OCI-LY3 (cell line): ENCODE measurements at regions not wholly inside any gene's neighbourhood (a gene's known extent, or its start where the extent isn't known, plus 50 kb on each side); places are given as distances from the start of the nearest gene placed in this dataset.

Experiments used
- H2AFZ ChIP-seq: fragments of 200-600, 300-600 bp; shearing (Covaris generic); 2 replicates; pipeline ENCODE4 v1.6.0; 2014; ENCODE audit warnings: antibody characterized with exemption, low read depth, low read length
- H3K27ac ChIP-seq: fragments of 200-600, 300-600 bp; sonication (generic); 2 replicates; pipeline ENCODE4 v1.5.1; 2014; ENCODE audit warnings: mild to moderate bottlenecking, low read length, moderate library complexity, mixed read lengths
- H3K27me3 ChIP-seq: fragments of 200-600, 300-600 bp; sonication (generic); 2 replicates; pipeline ENCODE4 v1.6.1; 2014; ENCODE audit warnings: low read depth, low read length, mixed read lengths
- H3K36me3 ChIP-seq: fragments of 200-600, 300-600 bp; sonication (generic); replicated peaks from 2 replicates; pipeline ENCODE3; 2014; ENCODE audit warnings: low read depth, low read length, mixed read lengths
- H3K4me1 ChIP-seq: fragments of 300-600, 200-600 bp; sonication (generic); 2 replicates; pipeline ENCODE4 v1.6.1; 2014; ENCODE audit warnings: low read length, mixed read lengths
- H3K4me2 ChIP-seq: fragments of 200-600, 300-600 bp; sonication (generic); 2 replicates; pipeline ENCODE4 v1.6.1; 2014; ENCODE audit warnings: low read length, mixed read lengths
- H3K4me3 ChIP-seq: fragments of 300-600, 200-600 bp; sonication (generic); 2 replicates; pipeline ENCODE4 v1.5.1; 2014; ENCODE audit warnings: antibody characterized with exemption, mild to moderate bottlenecking, low read length, moderate library complexity
- H3K79me2 ChIP-seq: fragments of 300-600, 200-600 bp; shearing (Covaris generic); 2 replicates; pipeline ENCODE4 v1.6.1; 2014; ENCODE audit warnings: mild to moderate bottlenecking, low read length, mixed read lengths
- H3K9ac ChIP-seq: fragments of 300-600, 200-600 bp; shearing (Covaris generic); 2 replicates; pipeline ENCODE4 v1.6.0; 2014; ENCODE audit warnings: mild to moderate bottlenecking, low read length, moderate library complexity
- H3K9me3 ChIP-seq: fragments of 200-600, 300-600 bp; shearing (Covaris generic); 2 replicates; pipeline ENCODE4 v1.6.1; 2014; ENCODE audit warnings: low read length, mixed read lengths; ENCODE audit not compliant: insufficient read depth
- H4K20me1 ChIP-seq: fragments of 200-600, 300-600 bp; sonication (generic); 2 replicates; pipeline ENCODE4 v1.6.1; 2016; ENCODE audit warnings: low read length, mixed read lengths; ENCODE audit not compliant: insufficient read depth
- EZH2phosphoT487 ChIP-seq: fragments of 200-600 bp; shearing (Covaris generic); IDR thresholded peaks from 2 replicates; pipeline ENCODE4 v1.6.1; 2018; ENCODE audit warnings: antibody characterized with exemption, mixed run types, low read depth
- TF ChIP-seq, protein P1 (sequence below): fragments of 200-600, 300-600 bp; sonication (generic); IDR thresholded peaks from 2 replicates; pipeline ENCODE4 v1.5.1; 2014; ENCODE audit warnings: antibody characterized with exemption, low read length, low read depth

DNA sequence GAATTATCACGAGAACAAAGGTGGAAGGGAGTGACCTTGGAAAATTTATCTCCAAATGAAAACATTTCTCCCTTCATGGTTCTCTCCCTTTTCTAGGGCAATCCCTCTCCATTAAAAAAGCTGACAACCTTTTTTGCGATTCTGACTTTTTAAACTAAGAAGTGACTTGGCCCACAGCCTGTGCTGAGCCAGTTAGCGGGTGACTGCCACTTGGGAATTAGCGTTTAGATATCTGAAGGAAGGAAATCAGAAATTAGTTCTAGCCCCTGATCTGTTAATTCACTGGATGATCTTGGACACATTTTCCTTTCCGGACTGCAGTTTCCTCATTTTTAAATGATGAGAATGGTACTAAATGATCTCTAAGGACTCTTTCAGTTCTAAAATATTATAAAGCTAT, 245.0 kb downstream of the FBXO8 start:
- H3K9ac ChIP-seq = no peak overlapping the region
- TF ChIP-seq, protein P1, sequence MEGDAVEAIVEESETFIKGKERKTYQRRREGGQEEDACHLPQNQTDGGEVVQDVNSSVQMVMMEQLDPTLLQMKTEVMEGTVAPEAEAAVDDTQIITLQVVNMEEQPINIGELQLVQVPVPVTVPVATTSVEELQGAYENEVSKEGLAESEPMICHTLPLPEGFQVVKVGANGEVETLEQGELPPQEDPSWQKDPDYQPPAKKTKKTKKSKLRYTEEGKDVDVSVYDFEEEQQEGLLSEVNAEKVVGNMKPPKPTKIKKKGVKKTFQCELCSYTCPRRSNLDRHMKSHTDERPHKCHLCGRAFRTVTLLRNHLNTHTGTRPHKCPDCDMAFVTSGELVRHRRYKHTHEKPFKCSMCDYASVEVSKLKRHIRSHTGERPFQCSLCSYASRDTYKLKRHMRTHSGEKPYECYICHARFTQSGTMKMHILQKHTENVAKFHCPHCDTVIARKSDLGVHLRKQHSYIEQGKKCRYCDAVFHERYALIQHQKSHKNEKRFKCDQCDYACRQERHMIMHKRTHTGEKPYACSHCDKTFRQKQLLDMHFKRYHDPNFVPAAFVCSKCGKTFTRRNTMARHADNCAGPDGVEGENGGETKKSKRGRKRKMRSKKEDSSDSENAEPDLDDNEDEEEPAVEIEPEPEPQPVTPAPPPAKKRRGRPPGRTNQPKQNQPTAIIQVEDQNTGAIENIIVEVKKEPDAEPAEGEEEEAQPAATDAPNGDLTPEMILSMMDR = no peak
- no peak for TF ChIP-seq EZH2phosphoT487
- no peak overlapping the region for H3K27ac ChIP-seq
- no peaks in the 10 kb centered on the region for H4K20me1 ChIP-seq
- no peaks in the 10 kb centered on the region for H3K79me2 ChIP-seq
- peaks cover 7% of the 10 kb centered on the region; the same call in 1 of the 2 replicates for H3K4me1 ChIP-seq
- H3K36me3 ChIP-seq = no peaks in the 10 kb centered on the region
- no peaks in the 10 kb centered on the region for H3K27me3 ChIP-seq
- no peak overlapping the region for H3K4me2 ChIP-seq
- no peaks in the 10 kb centered on the region for H3K9me3 ChIP-seq
- no peak overlapping the region for H3K4me3 ChIP-seq
- no peak overlapping the region for H2AFZ ChIP-seq

DNA sequence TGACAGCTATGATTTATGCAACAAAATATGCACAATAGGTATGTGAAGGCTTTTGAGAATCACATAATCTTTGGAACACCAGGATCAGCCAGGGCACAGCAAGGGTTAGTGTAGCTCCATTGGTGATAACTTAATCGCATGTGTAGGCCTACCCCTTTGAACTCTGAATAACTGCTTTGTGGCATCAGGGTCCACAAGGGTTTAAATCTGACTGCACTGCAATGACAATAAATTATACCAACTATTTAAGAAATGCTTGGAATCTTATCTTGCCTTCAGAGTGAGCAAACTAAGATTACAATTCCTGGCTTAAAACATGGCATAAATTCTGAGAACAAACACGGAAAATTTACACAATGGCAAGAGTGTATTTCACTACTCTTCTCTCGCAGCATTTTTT, 245.8 kb downstream of the FBXO8 start:
- Histone ChIP-seq H3K79me2 (no peaks in the 10 kb centered on the region), H3K27ac (no peak overlapping the region), H3K9ac (no peak overlapping the region), H3K4me1 (peaks cover 7% of the 10 kb centered on the region; the same call in 1 of the 2 replicates), H3K9me3 (no peaks in the 10 kb centered on the region), H2AFZ (no peak overlapping the region), H3K36me3 (no peaks in the 10 kb centered on the region), H3K27me3 (no peaks in the 10 kb centered on the region), H3K4me2 (no peak overlapping the region), H3K4me3 (no peak overlapping the region), H4K20me1 (no peaks in the 10 kb centered on the region)
- TF ChIP-seq, protein P1 = no peak
- no peak for TF ChIP-seq EZH2phosphoT487

DNA sequence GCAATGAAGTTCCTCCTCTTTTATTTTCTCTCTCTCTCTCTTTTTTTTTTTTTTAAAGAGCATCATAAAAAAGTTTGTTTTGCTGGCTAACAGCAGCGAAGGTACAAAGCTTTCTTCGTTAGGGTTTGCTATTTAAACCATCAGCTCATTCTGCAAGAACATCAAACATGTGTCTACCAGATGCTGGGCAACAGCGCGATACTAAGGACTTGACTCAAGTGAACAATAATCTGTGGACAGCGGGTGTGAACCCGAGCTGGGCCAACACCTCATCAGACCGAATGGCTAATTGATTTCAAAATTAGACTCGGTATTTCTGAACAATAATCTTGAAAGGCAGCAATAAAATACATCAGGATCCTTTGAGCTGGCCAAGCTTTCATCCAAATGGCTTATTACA, 246.4 kb downstream of the FBXO8 start:
- Histone ChIP-seq H2AFZ (no peak overlapping the region), H4K20me1 (no peaks in the 10 kb centered on the region), H3K79me2 (no peaks in the 10 kb centered on the region), H3K27me3 (no peaks in the 10 kb centered on the region), H3K27ac (no peak overlapping the region), H3K9me3 (no peaks in the 10 kb centered on the region), H3K4me3 (no peak overlapping the region), H3K36me3 (no peaks in the 10 kb centered on the region), H3K4me2 (no peak overlapping the region), H3K4me1 (peaks cover 7% of the 10 kb centered on the region; the same call in 1 of the 2 replicates), H3K9ac (no peak overlapping the region)
- TF ChIP-seq, protein P1 = no peak
- TF ChIP-seq EZH2phosphoT487 = no peak

DNA sequence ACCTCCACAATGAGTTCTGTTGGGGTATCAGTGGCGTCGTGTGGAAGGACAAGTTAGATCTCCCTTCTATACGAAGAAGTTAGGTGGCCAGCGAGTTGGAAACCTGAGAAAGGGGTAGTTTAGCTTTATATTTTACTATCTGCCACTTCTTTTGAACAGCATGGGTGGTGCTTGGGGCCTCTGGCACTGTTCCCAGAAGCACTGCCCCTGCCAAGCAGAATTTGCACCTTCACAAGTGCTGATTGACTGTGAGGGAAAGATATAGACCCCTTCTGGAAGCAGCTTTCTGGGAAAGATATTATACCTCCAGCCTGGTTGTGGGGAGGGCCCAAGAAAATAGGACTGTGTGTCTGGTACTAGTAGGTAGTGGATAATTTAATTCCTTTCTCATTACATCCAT, 246.9 kb downstream of the FBXO8 start:
- no peak overlapping the region for H2AFZ ChIP-seq
- no peaks in the 10 kb centered on the region for H3K27me3 ChIP-seq
- H3K4me1 ChIP-seq = peaks cover 7% of the 10 kb centered on the region; the same call in 1 of the 2 replicates
- H4K20me1 ChIP-seq = no peaks in the 10 kb centered on the region
- no peaks in the 10 kb centered on the region for H3K36me3 ChIP-seq
- no peak overlapping the region for H3K27ac ChIP-seq
- no peak overlapping the region for H3K9ac ChIP-seq
- no peak overlapping the region for H3K4me2 ChIP-seq
- no peak overlapping the region for H3K4me3 ChIP-seq
- no peaks in the 10 kb centered on the region for H3K79me2 ChIP-seq
- H3K9me3 ChIP-seq = no peaks in the 10 kb centered on the region
- no peak for TF ChIP-seq EZH2phosphoT487
- TF ChIP-seq, protein P1 = no peak
